CD4-positive, CD25-positive, alpha-beta regulatory T cell (primary cell): ENCODE measurements at regions not wholly inside any gene's neighbourhood (a gene's known extent, or its start where the extent isn't known, plus 50 kb on each side); places are given as distances from the start of the nearest gene placed in this dataset.
A peak's percentile ranks its signal among the peaks of the same experiment; 100 is the strongest.

Experiments
- ATAC-seq, 2 donors: fragments of 150-1000 bp; cut with Tn5 transposase; one replicate each; pipeline ENCODE4 v1.10.0; 2021; ENCODE audit warnings: low read depth in 2 of 2, moderate number of reproducible peaks in 2 of 2, moderate library complexity in 1 of 2
- DNase-seq, 3 donors: peaks; one replicate each; pipeline versions ENCODE4 v3.0.0 to v3.0.0-alpha.2; 2012 to 2022; ENCODE audit warnings: mixed read lengths in 1 of 3
- H3K27ac ChIP-seq: one replicate; pipeline ENCODE4 v1.7.0; 2013; ENCODE audit warnings: mild to moderate bottlenecking, low read length; ENCODE audit not compliant: insufficient read depth, poor library complexity, severe bottlenecking
- H3K27me3 ChIP-seq: one replicate; pipeline ENCODE4 v1.7.0; 2013; ENCODE audit warnings: low read length; ENCODE audit not compliant: control insufficient read depth, insufficient read depth
- H3K36me3 ChIP-seq: one replicate; pipeline ENCODE4 v1.7.0; 2013; ENCODE audit warnings: mild to moderate bottlenecking, low read length, moderate library complexity; ENCODE audit not compliant: control insufficient read depth, insufficient read depth
- H3K4me1 ChIP-seq: 2 replicates; pipeline ENCODE4 v1.7.0; 2013; ENCODE audit warnings: mild to moderate bottlenecking, low read length; ENCODE audit not compliant: insufficient read depth, control insufficient read depth, poor library complexity, severe bottlenecking
- H3K4me3 ChIP-seq: one replicate; pipeline ENCODE4 v1.7.0; 2013; ENCODE audit warnings: low read depth, mild to moderate bottlenecking, low read length, moderate library complexity
- H3K9me3 ChIP-seq, 2 experiments: 1 replicate in 1 of 2; 2 replicates in 1 of 2; pipeline ENCODE4 v1.7.0; 2013; ENCODE audit warnings: low read length in 2 of 2, mild to moderate bottlenecking in 1 of 2, moderate library complexity in 1 of 2; ENCODE audit not compliant: control insufficient read depth in 2 of 2
- H3K27ac Mint-ChIP-seq, 3 donors: one replicate each; pipeline ENCODE4 v1.8.0; 2020 to 2022; ENCODE audit warnings: mild to moderate bottlenecking in 3 of 3, mixed read lengths in 3 of 3, moderate library complexity in 2 of 3
- H3K27me3 Mint-ChIP-seq: one replicate; pipeline ENCODE4 v1.8.0; 2022; ENCODE audit warnings: mild to moderate bottlenecking, mixed read lengths
- H3K36me3 Mint-ChIP-seq: one replicate; pipeline ENCODE4 v1.8.0; 2020; ENCODE audit warnings: mixed read lengths
- H3K4me1 Mint-ChIP-seq, 4 donors: one replicate each; pipeline ENCODE4 v1.8.0; 2020 to 2022; ENCODE audit warnings: mixed read lengths in 4 of 4, mild to moderate bottlenecking in 1 of 4
- H3K4me3 Mint-ChIP-seq, 4 donors: one replicate each; pipeline ENCODE4 v1.8.0; 2020 to 2022; ENCODE audit warnings: mild to moderate bottlenecking in 4 of 4, mixed read lengths in 4 of 4, moderate library complexity in 3 of 4
- H3K9me3 Mint-ChIP-seq, 7 donors: one replicate each; pipeline ENCODE4 v1.8.0; 2020 to 2022; ENCODE audit warnings: mixed read lengths in 7 of 7, mild to moderate bottlenecking in 3 of 7, moderate library complexity in 2 of 7

- Histone ChIP-seq H3K36me3 (no peaks in the 10 kb centered on the region), H3K4me3 (no peak overlapping the region), H3K27me3 (no peaks in the 10 kb centered on the region), H3K9me3 (no peaks in the 10 kb centered on the region), H3K27ac (no peak overlapping the region), H3K4me1 (no peaks in the 10 kb centered on the region)
- H3K27me3 Mint-ChIP-seq: no peaks in the 10 kb centered on the region
- no peaks in the 10 kb centered on the region for H3K4me1 Mint-ChIP-seq
- H3K9me3 Mint-ChIP-seq: peaks cover 0 to 29% (median 4%) of the 10 kb centered on the region in 7 donors
- no peak overlapping the region for H3K27ac Mint-ChIP-seq
- DNase-seq (no peak), ATAC-seq (no peak)
- peaks cover 28% of the 10 kb centered on the region for H3K36me3 Mint-ChIP-seq
- no peak overlapping the region for H3K4me3 Mint-ChIP-seq
Measured at GRCh38 chr5:116389601-116390000, 185.0 kb downstream of the SEMA6A start.

GRCh38 chr5:116388564-116389258 is 185.9 kb downstream of the SEMA6A start:
- Mint-ChIP-seq H3K36me3 (peaks cover 30% of the 10 kb centered on the region), H3K4me3 (no peak overlapping the region), H3K4me1 (no peaks in the 10 kb centered on the region), H3K9me3 (peaks cover 0 to 29% (median 4%) of the 10 kb centered on the region in 7 donors), H3K27ac (no peak overlapping the region), H3K27me3 (no peaks in the 10 kb centered on the region)
- Histone ChIP-seq H3K36me3 (no peaks in the 10 kb centered on the region), H3K9me3 (no peaks in the 10 kb centered on the region), H3K27me3 (no peaks in the 10 kb centered on the region), H3K27ac (no peak overlapping the region), H3K4me3 (no peak overlapping the region), H3K4me1 (no peaks in the 10 kb centered on the region)
- DNase-seq (no peak), ATAC-seq (no peak)

GRCh38 chr5:116387738-116388137 is 186.9 kb downstream of the SEMA6A start:
- Histone ChIP-seq H3K9me3 (no peaks in the 10 kb centered on the region), H3K4me1 (no peaks in the 10 kb centered on the region), H3K4me3 (no peak overlapping the region), H3K27ac (no peak overlapping the region), H3K27me3 (no peaks in the 10 kb centered on the region), H3K36me3 (no peaks in the 10 kb centered on the region)
- no peak for ATAC-seq
- Mint-ChIP-seq H3K4me1 (no peaks in the 10 kb centered on the region), H3K4me3 (no peak overlapping the region), H3K27me3 (no peaks in the 10 kb centered on the region), H3K27ac (no peak overlapping the region), H3K9me3 (peaks cover 0 to 29% (median 4%) of the 10 kb centered on the region in 7 donors), H3K36me3 (peaks cover 40% of the 10 kb centered on the region)
- DNase-seq: no peak

- Mint-ChIP-seq H3K4me1 (no peaks in the 10 kb centered on the region), H3K27ac (no peak overlapping the region), H3K9me3 (peaks cover 0 to 25% (median 3%) of the 10 kb centered on the region in 7 donors), H3K36me3 (peaks cover 47% of the 10 kb centered on the region), H3K4me3 (no peak overlapping the region), H3K27me3 (no peaks in the 10 kb centered on the region)
- H3K27me3 ChIP-seq: no peaks in the 10 kb centered on the region
- no peak for ATAC-seq
- H3K27ac ChIP-seq: no peak overlapping the region
- H3K4me1 ChIP-seq: no peaks in the 10 kb centered on the region
- H3K9me3 ChIP-seq: no peaks in the 10 kb centered on the region
- no peaks in the 10 kb centered on the region for H3K36me3 ChIP-seq
- DNase-seq: no peak
- no peak overlapping the region for H3K4me3 ChIP-seq
Measured at GRCh38 chr5:116386633-116387032, 188.0 kb downstream of the SEMA6A start.

- Histone ChIP-seq H3K4me3 (no peak overlapping the region), H3K27ac (no peak overlapping the region), H3K27me3 (no peaks in the 10 kb centered on the region), H3K36me3 (no peaks in the 10 kb centered on the region), H3K4me1 (no peaks in the 10 kb centered on the region), H3K9me3 (no peaks in the 10 kb centered on the region)
- Mint-ChIP-seq H3K27me3 (no peaks in the 10 kb centered on the region), H3K9me3 (peaks cover 0 to 6% (median 1%) of the 10 kb centered on the region in 7 donors), H3K4me3 (no peak overlapping the region), H3K4me1 (no peaks in the 10 kb centered on the region), H3K27ac (no peak overlapping the region), H3K36me3 (peaks cover 61% of the 10 kb centered on the region)
- DNase-seq (no peak), ATAC-seq (peak in 1 of 2 donors; percentile 21)
Measured at GRCh38 chr5:116382874-116383266, 191.8 kb downstream of the SEMA6A start.

- no peak overlapping the region for H3K27ac Mint-ChIP-seq
- H3K36me3 Mint-ChIP-seq: peaks cover 59% of the 10 kb centered on the region
- Histone ChIP-seq H3K27me3 (no peaks in the 10 kb centered on the region), H3K9me3 (no peaks in the 10 kb centered on the region), H3K4me1 (no peaks in the 10 kb centered on the region), H3K4me3 (no peak overlapping the region), H3K27ac (no peak overlapping the region), H3K36me3 (no peaks in the 10 kb centered on the region)
- H3K4me3 Mint-ChIP-seq: no peak overlapping the region
- DNase-seq (no peak), ATAC-seq (no peak)
- no peaks in the 10 kb centered on the region for H3K4me1 Mint-ChIP-seq
- H3K9me3 Mint-ChIP-seq: peaks cover 0 to 3% (median under 1%) of the 10 kb centered on the region in 7 donors
- H3K27me3 Mint-ChIP-seq: no peaks in the 10 kb centered on the region
Measured at GRCh38 chr5:116382032-116382873, 192.4 kb downstream of the SEMA6A start.

DNA sequence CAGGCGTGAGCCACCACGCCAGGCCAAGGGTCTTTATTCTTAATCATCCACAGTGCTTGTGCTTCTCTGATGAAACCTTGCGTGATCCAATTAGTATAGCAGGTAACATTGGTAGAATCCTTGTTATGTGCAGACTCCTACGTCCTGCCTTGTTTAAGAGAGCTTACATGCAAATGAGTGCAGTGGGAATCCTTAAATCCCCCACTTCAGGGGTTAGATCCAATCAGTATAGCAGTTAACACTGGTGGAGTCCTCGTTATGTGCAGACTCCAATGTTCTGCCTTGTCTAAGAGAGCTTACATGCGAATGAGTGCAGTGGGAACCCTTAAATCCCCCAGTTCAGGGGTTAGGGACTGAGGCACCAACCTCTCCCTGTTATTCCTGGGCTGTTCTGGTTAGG is 193.4 kb downstream of the SEMA6A start:
- H3K4me3 ChIP-seq: no peak overlapping the region
- H3K27ac ChIP-seq: no peak overlapping the region
- H3K36me3 ChIP-seq: no peaks in the 10 kb centered on the region
- DNase-seq (no peak), ATAC-seq (no peak)
- no peaks in the 10 kb centered on the region for H3K4me1 ChIP-seq
- Mint-ChIP-seq H3K4me1 (no peaks in the 10 kb centered on the region), H3K27ac (no peak overlapping the region), H3K9me3 (peaks cover 0 to 3% (median 0%) of the 10 kb centered on the region in 7 donors), H3K27me3 (no peaks in the 10 kb centered on the region), H3K36me3 (peaks cover 54% of the 10 kb centered on the region), H3K4me3 (no peak overlapping the region)
- H3K27me3 ChIP-seq: no peaks in the 10 kb centered on the region
- H3K9me3 ChIP-seq: no peaks in the 10 kb centered on the region
